H1 (cell line): ENCODE measurements at regions not wholly inside any gene's neighbourhood (a gene's known extent, or its start where the extent isn't known, plus 50 kb on each side); places are given as distances from the start of the nearest gene placed in this dataset.

Source experiments
- GTF2F1 ChIP-seq: IDR thresholded peaks from 2 replicates; pipeline ENCODE4 v1.6.1; 2012; ENCODE audit warnings: low read depth, low read length, improper control_type of control experiment, borderline replicate concordance

GRCh38 chr4:131649227-131649626, 1499.9 kb upstream of the PCDH10 start (continued):
- no peak for TF ChIP-seq GTF2F1
- TF ChIP-seq, all 59 proteins: peak for 0
